ENCODE measurements at regions not wholly inside any gene's neighbourhood (a gene's known extent, or its start where the extent isn't known, plus 50 kb on each side); places are given as distances from the start of the nearest gene placed in this dataset.

DNA sequence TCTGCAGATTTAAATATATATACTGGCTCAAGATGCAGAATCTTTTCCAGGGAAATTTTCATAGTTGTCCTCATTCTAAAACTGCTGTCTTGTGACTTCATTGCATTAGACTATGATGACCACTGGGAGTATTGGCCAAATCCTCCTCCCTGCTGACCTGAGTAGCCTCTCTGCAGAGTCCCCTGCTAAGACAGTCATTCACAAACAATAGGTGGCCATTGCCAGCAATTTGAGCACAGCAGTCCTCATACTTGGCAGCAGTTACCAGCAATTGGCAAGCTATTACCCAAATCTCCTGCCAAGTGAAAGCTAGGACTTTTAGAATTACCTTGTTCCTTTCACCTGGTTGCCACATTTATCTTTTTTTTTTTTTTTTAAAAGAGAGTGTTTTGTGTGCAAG lies 325.8 kb downstream of the FAT3 start (continued):
- TF ChIP-seq SIN3A (conservative IDR thresholded peaks at IDR 0.05 in 1 of 2, IDR thresholded peaks at IDR 0.05 in 1 of 2; ENCODE audit: low read depth in 1 of 2, low read length in 2 of 2) (no peak), JUN (IDR thresholded peaks at IDR 0.05; ENCODE audit: low read depth, low read length) (no peak), KDM1A (IDR thresholded peaks at IDR 0.05; ENCODE audit: borderline replicate concordance, low read length) (no peak), NRF1 (IDR thresholded peaks at IDR 0.05; ENCODE audit: low read depth, low read length) (no peak), TCF12 (IDR thresholded peaks at IDR 0.05; ENCODE audit: low read depth, low read length) (0 out of 2 replicates have a peak, but pooled peaks have one; percentile 58), TEAD4 (IDR thresholded peaks at IDR 0.05; ENCODE audit: low read depth, low read length) (peak; percentile 85), EGR1 (IDR thresholded peaks at IDR 0.05; ENCODE audit: borderline replicate concordance, low read depth, low read length) (no peak), RAD21 (IDR thresholded peaks at IDR 0.05 in 1 of 2, conservative IDR thresholded peaks at IDR 0.05 in 1 of 2; ENCODE audit: low read depth in 2 of 2, low read length in 2 of 2) (peak; percentile 24 to 34; a peak in 3 of 4 replicates), TAF7 (optimal IDR thresholded peaks at IDR 0.05; ENCODE audit: borderline replicate concordance, low read depth, low read length) (no peak), SP2 (IDR thresholded peaks at IDR 0.05; ENCODE audit: low read length) (0 out of 2 replicates have a peak, but pooled peaks have one; percentile 6), SIX5 (IDR thresholded peaks at IDR 0.05; ENCODE audit: low read depth, low read length) (no peak), BACH1 (IDR thresholded peaks at IDR 0.05; ENCODE audit: low read length) (no peak), BRCA1 (IDR thresholded peaks at IDR 0.05; ENCODE audit: low read depth, low read length) (no peak), CBX5 (IDR thresholded peaks at IDR 0.05; ENCODE audit: low read depth, low read length) (no peak), NANOG (IDR thresholded peaks at IDR 0.05; ENCODE audit: insufficient read depth, low read depth, low read length, poor library complexity, severe bottlenecking) (peak; percentile 100), EZH2 (IDR thresholded peaks at IDR 0.05; ENCODE audit: low read depth, low read length, severe bottlenecking) (no peak), SP4 (IDR thresholded peaks at IDR 0.05; ENCODE audit: low read length) (no peak)
